ENCODE measurements at regions not wholly inside any gene's neighbourhood (a gene's known extent, or its start where the extent isn't known, plus 50 kb on each side); places are given as distances from the start of the nearest gene placed in this dataset.

GRCh38 chr5:39928709-39929108 is 503.9 kb upstream of the DAB2 start:
- Histone ChIP-seq H3K23me2 (ENCODE audit: insufficient read length, low read depth, low read length, poor library complexity, severe bottlenecking) (no peaks in the 10 kb centered on the region), H3K23ac (ENCODE audit: insufficient read length, low read depth, low read length) (no peak overlapping the region), H3K18ac (ENCODE audit: insufficient read length, low read depth, low read length) (no peak overlapping the region), H2BK15ac (ENCODE audit: low read depth, low read length) (no peak overlapping the region), H3T11ph (ENCODE audit: low read length) (no peak overlapping the region), H2AFZ (ENCODE audit: low read length) (no peak overlapping the region), H2BK5ac (ENCODE audit: insufficient read length, low read length) (no peak overlapping the region), H3K4me1 (ENCODE audit: insufficient read depth, low read length) (no peaks in the 10 kb centered on the region), H3K27me3 (ENCODE audit: insufficient read depth, low read length) (0 out of 2 replicates have a peak, but pooled peaks cover 2% of the 10 kb centered on the region), H2BK12ac (ENCODE audit: insufficient read length, low read depth, low read length) (no peak overlapping the region), H4K8ac (replicated peaks; ENCODE audit: insufficient read length, low read depth, low read length) (no peak overlapping the region), H4K91ac (ENCODE audit: insufficient read length, low read depth, low read length) (no peak overlapping the region), H2BK20ac (ENCODE audit: low read depth, low read length, poor library complexity, severe bottlenecking) (no peak overlapping the region), H3K56ac (ENCODE audit: insufficient read length, low read depth, low read length) (no peak overlapping the region), H3K27ac (ENCODE audit: insufficient read length, low read depth, low read length) (no peak overlapping the region), H3K79me2 (ENCODE audit: insufficient read depth, low read length) (no peaks in the 10 kb centered on the region), H4K5ac (ENCODE audit: insufficient read length, low read depth, low read length) (no peak overlapping the region), H4K20me1 (ENCODE audit: control insufficient read depth, insufficient read depth, insufficient read length) (no peaks in the 10 kb centered on the region), H3K9ac (ENCODE audit: extremely low read depth, insufficient read length, low read length) (no peak overlapping the region), H2BK120ac (ENCODE audit: low read depth, low read length, poor library complexity, severe bottlenecking) (no peak overlapping the region), H3K14ac (ENCODE audit: insufficient read depth, low read length) (no peak overlapping the region), H3K79me1 (ENCODE audit: insufficient read depth, low read depth, low read length, poor library complexity, severe bottlenecking) (no peaks in the 10 kb centered on the region), H2AK5ac (ENCODE audit: insufficient read length, low read length) (no peak overlapping the region), H3K4ac (ENCODE audit: low read depth, low read length) (no peak overlapping the region), H3K9me3 (ENCODE audit: control insufficient read depth, low read depth, low read length) (no peaks in the 10 kb centered on the region), H3K4me2 (ENCODE audit: insufficient read depth, insufficient read length, low read length) (no peak overlapping the region)
- no peak overlapping the region for H3K27ac Mint-ChIP-seq
- peaks cover 1% of the 10 kb centered on the region; the same call in 1 of the 2 replicates for H3K27me3 Mint-ChIP-seq (ENCODE audit: low read depth)
- no peaks in the 10 kb centered on the region for H3K4me1 Mint-ChIP-seq
- H3K4me3 Mint-ChIP-seq: no peak overlapping the region
- no CpG with 5 or more reads among the region's 6 CpGs for WGBS (ENCODE audit: extremely low coverage, insufficient read length, low lambda C conversion rate)
- H3K36me3 Mint-ChIP-seq (ENCODE audit: insufficient read depth in 1 of 3, low read depth in 3 of 3): no peaks in the 10 kb centered on the region
- DNase-seq: no peak
- TF ChIP-seq CTCF (conservative IDR thresholded peaks at IDR 0.05): no peak
- H3K9me3 Mint-ChIP-seq: no peaks in the 10 kb centered on the region

All from H9 (cell line).